ENCODE measurements at regions not wholly inside any gene's neighbourhood (a gene's known extent, or its start where the extent isn't known, plus 50 kb on each side); places are given as distances from the start of the nearest gene placed in this dataset.

- Histone ChIP-seq H3K4me2 (no peak overlapping the region), H3K4me3 (no peak overlapping the region), H3K4me1 (no peaks in the 10 kb centered on the region), H3K27ac (no peak overlapping the region), H3K9me3 (peaks cover 11% of the 10 kb centered on the region; the same call in 2 of the 3 replicates)
- no peak for ATAC-seq
- POLR2A ChIA-PET, result no interaction called here
- TF ChIP-seq ZNF302 (CRISPR knock-in tag; IDR thresholded peaks at IDR 0.05) (no peak), MAZ (IDR thresholded peaks at IDR 0.05; ENCODE audit: borderline replicate concordance, low read depth, low read length) (no peak), MYC (IDR thresholded peaks at IDR 0.05; ENCODE audit: borderline replicate concordance, low read length) (no peak), POLR2A (IDR thresholded peaks at IDR 0.05; ENCODE audit: low read length) (no peak), RARB (CRISPR knock-in tag; IDR thresholded peaks at IDR 0.05) (no peak), MAX (IDR thresholded peaks at IDR 0.05) (no peak), NFE2L2 (conservative IDR thresholded peaks at IDR 0.05; ENCODE audit: low read length) (no peak), CHD2 (IDR thresholded peaks at IDR 0.05; ENCODE audit: low read length, partially characterized antibody) (no peak), HOXB5 (CRISPR knock-in tag; IDR thresholded peaks at IDR 0.05) (no peak), CTCF (IDR thresholded peaks at IDR 0.05) (no peak), ATOH8 (CRISPR knock-in tag; IDR thresholded peaks at IDR 0.05; ENCODE audit: low read depth) (no peak)
- TF ChIP-seq, protein P1, sequence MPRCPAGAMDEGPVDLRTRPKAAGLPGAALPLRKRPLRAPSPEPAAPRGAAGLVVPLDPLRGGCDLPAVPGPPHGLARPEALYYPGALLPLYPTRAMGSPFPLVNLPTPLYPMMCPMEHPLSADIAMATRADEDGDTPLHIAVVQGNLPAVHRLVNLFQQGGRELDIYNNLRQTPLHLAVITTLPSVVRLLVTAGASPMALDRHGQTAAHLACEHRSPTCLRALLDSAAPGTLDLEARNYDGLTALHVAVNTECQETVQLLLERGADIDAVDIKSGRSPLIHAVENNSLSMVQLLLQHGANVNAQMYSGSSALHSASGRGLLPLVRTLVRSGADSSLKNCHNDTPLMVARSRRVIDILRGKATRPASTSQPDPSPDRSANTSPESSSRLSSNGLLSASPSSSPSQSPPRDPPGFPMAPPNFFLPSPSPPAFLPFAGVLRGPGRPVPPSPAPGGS (IDR thresholded peaks at IDR 0.05), result no peak
- CTCF ChIA-PET, result no interaction called here
- WGBS (ENCODE audit: missing lambda C conversion rate), result 5% methylated on average over 2 of the region's 2 CpGs
- no peak for FAIRE-seq
- DNase-seq (ENCODE audit: low read depth in 1 of 2, low spot score in 1 of 2), result no peak
Observed at GRCh38 chr2:13877571-13877970, 754.9 kb upstream of the LRATD1 start.

DNA sequence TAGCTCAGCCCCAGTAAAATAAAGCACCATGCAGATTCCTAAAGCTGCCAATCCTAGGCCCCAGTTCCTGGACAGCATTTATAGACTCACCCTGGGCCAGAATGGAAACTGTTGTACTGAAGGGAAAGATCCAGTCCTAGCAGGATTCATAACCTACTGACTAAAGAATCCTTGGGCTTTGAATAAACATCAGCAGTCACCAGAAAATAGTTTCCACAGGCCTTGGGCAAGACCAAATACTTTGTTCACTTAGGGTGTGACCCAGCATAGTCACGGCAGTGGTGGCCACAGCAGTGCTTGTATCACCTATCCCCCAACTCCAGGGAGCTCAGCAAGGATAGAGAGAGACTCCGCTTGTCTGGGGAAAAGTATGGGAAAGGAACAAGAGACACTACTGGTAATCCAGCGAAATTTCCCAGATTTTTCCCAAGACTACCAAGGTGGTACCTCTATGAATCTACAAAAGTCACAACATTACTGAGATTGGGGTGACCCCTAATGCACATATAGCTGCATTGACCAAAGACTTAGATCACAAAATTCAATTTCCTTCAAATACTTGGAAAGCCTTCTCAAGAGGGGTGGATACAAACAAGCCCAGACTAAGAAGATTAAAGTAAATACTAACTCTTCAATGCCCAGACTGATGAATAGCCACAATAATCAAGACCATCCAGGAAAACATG, 748.1 kb upstream of the LRATD1 start:
- TF ChIP-seq BHLHE40 (IDR thresholded peaks at IDR 0.05; ENCODE audit: low read depth, low read length) (no peak), MYC (IDR thresholded peaks at IDR 0.05; ENCODE audit: borderline replicate concordance, low read length) (no peak), RNF2 (IDR thresholded peaks at IDR 0.05; ENCODE audit: borderline replicate concordance, low read depth) (no peak)
- H3K4me2 ChIP-seq, result no peak overlapping the region
- H3K4me3 ChIP-seq, result no peak overlapping the region
- H3K27ac ChIP-seq, result no peak overlapping the region
- 8% methylated on average over 3 of the region's 3 CpGs for WGBS (ENCODE audit: missing lambda C conversion rate)
- no peaks in the 10 kb centered on the region for H3K4me1 ChIP-seq
- DNase-seq (ENCODE audit: low read depth in 1 of 2, low spot score in 1 of 2) (no peak), FAIRE-seq (no peak), ATAC-seq (no peak)
- H3K9me3 ChIP-seq, result peaks cover 9% of the 10 kb centered on the region; the same call in 2 of the 3 replicates
- ChIA-PET POLR2A (no interaction called here), CTCF (no interaction called here)

- no peak for FAIRE-seq
- CTCF ChIA-PET, result no interaction called here
- Histone ChIP-seq H3K9me3 (peaks cover 14% of the 10 kb centered on the region), H3K4me3 (no peak overlapping the region), H3K4me1 (no peaks in the 10 kb centered on the region), H3K27ac (no peak overlapping the region), H3K4me2 (no peak overlapping the region)
- no peak for DNase-seq (ENCODE audit: low read depth in 1 of 2, low spot score in 1 of 2)
- WGBS (ENCODE audit: missing lambda C conversion rate), result 0% methylated on average over 1 of the region's 1 CpG
- POLR2A ChIA-PET, result no interaction called here
- ATAC-seq, result no peak
- TF ChIP-seq FOXS1 (CRISPR knock-in tag; IDR thresholded peaks at IDR 0.05) (no peak), FOSL2 (IDR thresholded peaks at IDR 0.05) (no peak), FOSL2 (CRISPR knock-in tag; IDR thresholded peaks at IDR 0.05) (no peak), RCOR1 (IDR thresholded peaks at IDR 0.05; ENCODE audit: low read depth, low read length) (no peak), CHD4 (IDR thresholded peaks at IDR 0.05; ENCODE audit: borderline replicate concordance) (no peak), POLR2AphosphoS2 (conservative IDR thresholded peaks at IDR 0.05; ENCODE audit: low read length) (no peak), MAZ (IDR thresholded peaks at IDR 0.05; ENCODE audit: borderline replicate concordance, low read depth, low read length) (no peak), REST (IDR thresholded peaks at IDR 0.05) (no peak), NR3C1 (IDR thresholded peaks at IDR 0.05) (no peak), JUNB (IDR thresholded peaks at IDR 0.05) (no peak), ATOH8 (CRISPR knock-in tag; IDR thresholded peaks at IDR 0.05; ENCODE audit: low read depth) (no peak), EHF (CRISPR knock-in tag; IDR thresholded peaks at IDR 0.05) (no peak)
- TF ChIP-seq, protein P2, sequence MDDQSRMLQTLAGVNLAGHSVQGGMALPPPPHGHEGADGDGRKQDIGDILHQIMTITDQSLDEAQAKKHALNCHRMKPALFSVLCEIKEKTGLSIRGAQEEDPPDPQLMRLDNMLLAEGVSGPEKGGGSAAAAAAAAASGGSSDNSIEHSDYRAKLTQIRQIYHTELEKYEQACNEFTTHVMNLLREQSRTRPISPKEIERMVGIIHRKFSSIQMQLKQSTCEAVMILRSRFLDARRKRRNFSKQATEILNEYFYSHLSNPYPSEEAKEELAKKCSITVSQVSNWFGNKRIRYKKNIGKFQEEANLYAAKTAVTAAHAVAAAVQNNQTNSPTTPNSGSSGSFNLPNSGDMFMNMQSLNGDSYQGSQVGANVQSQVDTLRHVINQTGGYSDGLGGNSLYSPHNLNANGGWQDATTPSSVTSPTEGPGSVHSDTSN (IDR thresholded peaks at IDR 0.05), result no peak
Observed at GRCh38 chr2:13901526-13901925, 731.0 kb upstream of the LRATD1 start.

All from A549 (cell line).